Adrenal gland (tissue), 9 donors: ENCODE measurements at regions not wholly inside any gene's neighbourhood (a gene's known extent, or its start where the extent isn't known, plus 50 kb on each side); places are given as distances from the start of the nearest gene placed in this dataset.
A peak's percentile ranks its signal among the peaks of the same experiment; 100 is the strongest.

Source experiments
- DNase-seq, 7 donors: peaks; one replicate each; pipeline ENCODE4 v3.0.0-alpha.2; 2019 to 2020
- H3K27ac ChIP-seq, 5 donors: fragments of 200-600 bp; sonication (generic) in 4 of 5; 1 replicate in 3 of 5; 2 replicates in 2 of 5; pipeline versions ENCODE4 v1.5.1 to v1.8.0; 2016 to 2020; ENCODE audit warnings: mild to moderate bottlenecking in 1 of 5
- H3K27me3 ChIP-seq: fragments of 200-600 bp; 2 replicates; pipeline ENCODE4 v1.8.0; 2021
- H3K36me3 ChIP-seq, 2 donors: fragments of 200-600 bp; replicated peaks in 1 of 2; 1 replicate in 1 of 2; 2 replicates in 1 of 2; pipeline versions ENCODE4 v1.5.1 to v1.8.0; 2018 to 2022
- H3K4me1 ChIP-seq, 2 donors: fragments of 200-600 bp; replicated peaks in 1 of 2; 1 replicate in 1 of 2; 2 replicates in 1 of 2; pipeline versions ENCODE4 v1.5.1 to v1.8.0; 2018 to 2021
- H3K4me3 ChIP-seq, 4 donors: fragments of 200-600 bp; sonication (generic) in 3 of 4; one replicate each; pipeline ENCODE4 v1.5.1; 2016 to 2018
- H3K9me3 ChIP-seq, 3 donors: fragments of 200-600 bp; sonication (generic) in 1 of 3; replicated peaks in 1 of 3; 1 replicate in 2 of 3; 2 replicates in 1 of 3; pipeline versions ENCODE4 v1.5.1 to v1.8.0; 2016 to 2021
- POLR2A ChIP-seq, 2 donors: fragments of 450-650 bp; IDR thresholded peaks; one replicate each; pipeline ENCODE4 v1.6.1; 2017; ENCODE audit warnings: antibody characterized with exemption in 2 of 2, mild to moderate bottlenecking in 2 of 2, moderate library complexity in 1 of 2
- WGBS, 4 donors: extraction: QIAGEN DNeasy Blood & Tissue Kit in 2 of 4; methylation state at CpG; one replicate each; pipeline versions ENCODE4 v1.1.5 to v1.1.7; 2013 to 2017; 5-methylcytosine and 5-hydroxymethylcytosine counted together
- intact Hi-C, 2 donors: fragments of 100-400 bp; cut with DNase I; formaldehyde crosslinking; loops; one replicate each; pipeline versions ENCODE4 v1.14.1 to v1.15.0; 2022 to 2023
- TF ChIP-seq, protein P1 (sequence below), 6 experiments: fragments of 450-650 bp in 4 of 6; fragments of 200-600 bp in 2 of 6; sonication (generic) in 1 of 6; IDR thresholded peaks; 1 replicate in 5 of 6; 2 replicates in 1 of 6; pipeline versions ENCODE4 v1.5.1 to v1.8.0; 2016 to 2021; ENCODE audit warnings: antibody characterized with exemption in 6 of 6, mild to moderate bottlenecking in 2 of 6, moderate library complexity in 1 of 6
- donor health status: healthy with polysubstance abuse.
- donor health status: Bipolar disorder and iron deficiency.
- donor health status: DM: yes; HTN: yes; CAD: no.
- donor health status: DM: no; HTN: no; CAD: no.
- donor health status: DM: no; HTN: no; CAD: no.

DNA sequence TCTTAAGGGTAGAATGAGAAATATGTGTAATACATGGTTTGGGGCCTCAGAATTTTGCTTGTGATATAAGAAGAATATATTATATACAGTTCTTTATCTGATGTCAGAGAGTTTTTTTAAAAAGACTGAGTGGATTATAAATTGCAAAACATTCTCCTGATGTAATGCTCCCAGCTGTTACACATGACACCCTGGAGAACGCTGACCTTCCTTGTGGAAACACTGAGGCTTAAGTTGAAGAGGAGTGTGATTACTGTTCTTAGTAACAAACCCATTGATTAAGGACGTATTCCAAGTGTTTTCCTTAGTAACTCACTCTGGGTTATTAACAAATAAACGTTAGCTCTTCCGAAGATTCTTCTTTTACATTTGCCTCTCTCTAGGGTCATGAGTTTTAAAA lies 1069.3 kb upstream of the CNTNAP5 start:
- no peak for DNase-seq
- H3K27ac ChIP-seq = no peak overlapping the region
- H3K4me1 ChIP-seq = no peaks in the 10 kb centered on the region
- H3K27me3 ChIP-seq = no peaks in the 10 kb centered on the region
- H3K9me3 ChIP-seq = no peaks in the 10 kb centered on the region
- no peaks in the 10 kb centered on the region for H3K36me3 ChIP-seq
- WGBS, 4 donors = 58 to 75% (median 71%) methylated on average over 4 of the region's 4 CpGs
- intact Hi-C loops = no loop called here
- TF ChIP-seq, protein P1, sequence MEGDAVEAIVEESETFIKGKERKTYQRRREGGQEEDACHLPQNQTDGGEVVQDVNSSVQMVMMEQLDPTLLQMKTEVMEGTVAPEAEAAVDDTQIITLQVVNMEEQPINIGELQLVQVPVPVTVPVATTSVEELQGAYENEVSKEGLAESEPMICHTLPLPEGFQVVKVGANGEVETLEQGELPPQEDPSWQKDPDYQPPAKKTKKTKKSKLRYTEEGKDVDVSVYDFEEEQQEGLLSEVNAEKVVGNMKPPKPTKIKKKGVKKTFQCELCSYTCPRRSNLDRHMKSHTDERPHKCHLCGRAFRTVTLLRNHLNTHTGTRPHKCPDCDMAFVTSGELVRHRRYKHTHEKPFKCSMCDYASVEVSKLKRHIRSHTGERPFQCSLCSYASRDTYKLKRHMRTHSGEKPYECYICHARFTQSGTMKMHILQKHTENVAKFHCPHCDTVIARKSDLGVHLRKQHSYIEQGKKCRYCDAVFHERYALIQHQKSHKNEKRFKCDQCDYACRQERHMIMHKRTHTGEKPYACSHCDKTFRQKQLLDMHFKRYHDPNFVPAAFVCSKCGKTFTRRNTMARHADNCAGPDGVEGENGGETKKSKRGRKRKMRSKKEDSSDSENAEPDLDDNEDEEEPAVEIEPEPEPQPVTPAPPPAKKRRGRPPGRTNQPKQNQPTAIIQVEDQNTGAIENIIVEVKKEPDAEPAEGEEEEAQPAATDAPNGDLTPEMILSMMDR (IDR thresholded peaks at IDR 0.05) = no peak
- no peak for TF ChIP-seq POLR2A (IDR thresholded peaks at IDR 0.05)
- H3K4me3 ChIP-seq = no peak overlapping the region

DNA sequence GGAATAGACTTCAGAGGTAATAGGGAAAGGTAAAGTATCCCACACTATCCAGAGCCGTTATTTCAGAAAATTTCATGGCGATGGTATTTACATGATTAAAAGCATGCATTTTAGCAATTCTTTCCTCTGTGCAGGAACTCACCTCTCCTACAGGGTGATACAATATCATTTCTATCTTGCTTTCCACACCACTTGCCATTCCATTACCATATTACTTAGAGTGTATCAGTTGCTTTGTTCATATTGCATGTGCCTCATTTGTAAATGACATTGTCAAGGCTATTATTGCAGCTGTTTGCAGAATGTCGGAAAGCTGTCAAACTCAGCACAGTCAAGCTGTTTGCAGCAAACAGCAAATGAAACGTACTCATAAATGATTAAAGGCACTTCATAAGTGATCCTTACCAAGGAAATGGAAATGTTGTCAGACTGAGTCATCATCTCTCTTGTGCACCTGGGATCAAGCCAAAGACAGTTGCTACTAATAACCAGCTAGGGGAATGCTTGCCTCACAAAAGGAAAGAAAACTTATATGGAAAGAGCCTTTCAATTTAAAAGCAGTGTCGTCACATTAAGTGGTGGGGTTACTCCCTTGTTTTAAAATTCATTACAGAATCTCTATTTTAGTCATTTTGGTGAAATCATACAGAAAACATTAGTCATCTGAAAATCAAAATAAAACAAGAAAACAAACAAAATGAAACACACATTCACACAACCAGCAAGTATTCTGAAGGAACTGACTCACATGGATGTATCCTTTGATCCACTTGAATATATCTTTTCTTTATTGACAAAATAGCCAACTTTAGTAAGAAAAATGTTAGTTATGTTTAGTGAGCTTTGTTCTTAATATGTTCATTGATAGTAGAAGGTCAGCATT lies 1064.1 kb upstream of the CNTNAP5 start:
- TF ChIP-seq, protein P1 (IDR thresholded peaks at IDR 0.05) = no peak
- TF ChIP-seq POLR2A (IDR thresholded peaks at IDR 0.05) = no peak

DNA sequence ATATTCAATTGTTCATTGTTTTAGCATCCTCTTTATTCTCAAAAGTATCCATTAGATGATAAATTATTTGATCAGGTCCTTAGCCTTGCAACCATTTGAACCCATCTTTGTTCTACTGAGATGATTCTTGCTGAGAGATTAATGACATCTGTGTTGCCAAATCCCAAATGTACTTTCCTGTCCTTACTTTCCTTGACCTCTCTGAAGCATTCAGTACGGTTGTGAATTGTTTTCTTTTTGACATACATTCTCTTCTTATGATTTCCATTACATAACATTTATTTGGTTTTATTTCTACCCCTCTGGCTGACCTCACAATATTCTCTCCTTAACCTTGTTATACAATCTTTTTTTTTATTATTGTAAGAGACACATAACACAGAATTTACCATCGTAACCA lies 1058.6 kb upstream of the CNTNAP5 start:
- 52 to 69% (median 64%) methylated on average over 2 of the region's 2 CpGs for WGBS, 4 donors
- Histone ChIP-seq H3K36me3 (no peaks in the 10 kb centered on the region), H3K4me3 (no peak overlapping the region), H3K27ac (no peak overlapping the region), H3K9me3 (peaks cover 0 to 11% (median 0%) of the 10 kb centered on the region in 3 donors), H3K4me1 (no peaks in the 10 kb centered on the region), H3K27me3 (no peaks in the 10 kb centered on the region)
- DNase-seq = no peak
- no peak for TF ChIP-seq POLR2A (IDR thresholded peaks at IDR 0.05)
- intact Hi-C loops = no loop called here

More for the DNA sequence above, 1064.1 kb upstream of the CNTNAP5 start:
- 54 to 61% (median 58%) methylated on average over 5 of the region's 5 CpGs for WGBS, 4 donors
- Histone ChIP-seq H3K4me3 (no peak overlapping the region), H3K36me3 (no peaks in the 10 kb centered on the region), H3K4me1 (no peaks in the 10 kb centered on the region), H3K27ac (no peak overlapping the region), H3K9me3 (no peaks in the 10 kb centered on the region), H3K27me3 (no peaks in the 10 kb centered on the region)
- peak in 1 of 7 donors; percentile 13 for DNase-seq
- intact Hi-C loops = no loop called here

DNA sequence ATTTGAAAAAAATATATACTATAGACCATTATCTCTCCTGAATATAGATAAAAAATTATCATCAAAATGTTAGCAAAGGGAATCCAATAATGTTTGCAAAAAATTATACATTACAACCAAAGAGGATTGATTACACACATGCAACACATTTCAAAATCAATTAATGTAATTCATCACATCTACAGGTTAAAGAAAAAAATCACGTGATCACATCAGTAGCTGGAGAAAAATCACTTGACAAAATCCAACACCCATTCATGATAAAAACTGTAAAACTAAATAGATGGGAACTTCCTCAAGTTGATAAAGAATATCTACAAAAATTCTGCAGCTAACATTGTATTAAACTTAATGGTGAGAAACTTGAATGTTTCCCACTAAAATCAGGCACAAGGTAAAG lies 1047.5 kb upstream of the CNTNAP5 start:
- DNase-seq = no peak
- H3K4me3 ChIP-seq = no peak overlapping the region
- TF ChIP-seq POLR2A (IDR thresholded peaks at IDR 0.05) = no peak
- no peaks in the 10 kb centered on the region for H3K36me3 ChIP-seq
- intact Hi-C loops = no loop called here
- no peak overlapping the region for H3K27ac ChIP-seq
- H3K27me3 ChIP-seq = no peaks in the 10 kb centered on the region
- 62 to 84% (median 69%) methylated on average over 1 of the region's 1 CpG for WGBS, 4 donors
- H3K9me3 ChIP-seq = no peaks in the 10 kb centered on the region
- H3K4me1 ChIP-seq = no peaks in the 10 kb centered on the region

DNA sequence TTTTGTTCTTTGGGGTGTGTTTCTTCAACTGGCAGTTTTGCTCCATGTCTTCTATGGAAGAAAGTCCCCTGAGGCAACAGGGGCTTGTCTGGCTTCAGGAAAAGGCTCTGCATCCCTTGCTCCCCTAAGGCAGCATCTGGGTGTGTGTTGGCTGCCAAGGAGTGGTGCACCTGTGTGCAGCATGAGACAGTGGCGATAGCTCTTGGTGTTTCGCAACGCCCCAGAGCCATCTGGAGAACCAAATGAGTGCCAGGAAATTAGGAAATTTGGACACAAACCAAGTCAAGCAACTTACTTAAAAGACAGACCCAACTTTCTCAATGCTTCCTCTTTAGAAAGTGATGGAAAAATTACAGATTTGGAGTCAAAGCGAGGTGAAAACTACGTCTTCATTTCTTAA lies 1044.4 kb upstream of the CNTNAP5 start:
- Histone ChIP-seq H3K9me3 (no peaks in the 10 kb centered on the region), H3K27me3 (no peaks in the 10 kb centered on the region), H3K4me1 (no peaks in the 10 kb centered on the region), H3K4me3 (no peak overlapping the region), H3K36me3 (no peaks in the 10 kb centered on the region), H3K27ac (no peak overlapping the region)
- peak in 1 of 7 donors; percentile 59 for DNase-seq
- intact Hi-C loops = no loop called here
- TF ChIP-seq, protein P1 (IDR thresholded peaks at IDR 0.05) = no peak
- no peak for TF ChIP-seq POLR2A (IDR thresholded peaks at IDR 0.05)
- 60 to 78% (median 70%) methylated on average over 5 of the region's 5 CpGs for WGBS, 4 donors
